Neuronal stem cell (in vitro differentiated cells): ENCODE measurements at regions not wholly inside any gene's neighbourhood (a gene's known extent, or its start where the extent isn't known, plus 50 kb on each side); places are given as distances from the start of the nearest gene placed in this dataset.
A peak's percentile ranks its signal among the peaks of the same experiment; 100 is the strongest.

Experiments
- DNase-seq: peaks from one replicate; pipeline ENCODE4 v3.0.0-alpha.2; 2013; ENCODE audit warnings: low spot score
- H2AFZ ChIP-seq: one replicate; pipeline ENCODE4 v1.6.1; 2013; ENCODE audit warnings: mild to moderate bottlenecking, low read length, inconsistent platforms
- H2AK5ac ChIP-seq: 2 replicates; pipeline ENCODE4 v1.6.1; 2013; ENCODE audit warnings: low read depth, mild to moderate bottlenecking, inconsistent platforms, low read length, moderate library complexity, mixed read lengths
- H2BK120ac ChIP-seq: 2 replicates; pipeline ENCODE4 v1.6.1; 2013; ENCODE audit warnings: low read depth, mild to moderate bottlenecking, inconsistent platforms, low read length, moderate library complexity, mixed read lengths
- H2BK12ac ChIP-seq: one replicate; pipeline ENCODE4 v1.6.1; 2013; ENCODE audit warnings: low read length, inconsistent platforms
- H2BK15ac ChIP-seq: 2 replicates; pipeline ENCODE4 v1.6.1; 2013; ENCODE audit warnings: mild to moderate bottlenecking, low read length, inconsistent platforms, mixed read lengths
- H2BK5ac ChIP-seq: one replicate; pipeline ENCODE4 v1.6.1; 2013; ENCODE audit warnings: inconsistent platforms, mild to moderate bottlenecking, low read length, moderate library complexity
- H3K14ac ChIP-seq: one replicate; pipeline ENCODE4 v1.6.1; 2013; ENCODE audit warnings: low read length, inconsistent platforms
- H3K18ac ChIP-seq: 2 replicates; pipeline ENCODE4 v1.6.1; 2013; ENCODE audit warnings: low read length, inconsistent platforms
- H3K23ac ChIP-seq: 2 replicates; pipeline ENCODE4 v1.6.1; 2013; ENCODE audit warnings: low read depth, mild to moderate bottlenecking, mixed read lengths, low read length, inconsistent platforms; ENCODE audit not compliant: poor library complexity
- H3K27ac ChIP-seq: replicated peaks from 3 replicates; pipeline ENCODE4 v1.5.1; 2013; ENCODE audit warnings: low read length, inconsistent platforms
- H3K27me3 ChIP-seq, 3 experiments: 2 replicates each; pipeline ENCODE4 v1.6.1; 2013; ENCODE audit warnings: low read length in 3 of 3, mild to moderate bottlenecking in 2 of 3, inconsistent platforms in 1 of 3, low read depth in 1 of 3, mixed read lengths in 1 of 3, moderate library complexity in 1 of 3; ENCODE audit not compliant: control insufficient read depth in 3 of 3, insufficient read depth in 3 of 3
- H3K36me3 ChIP-seq, 2 donors: replicated peaks in 1 of 2; 2 replicates each; pipeline ENCODE4 v1.6.1; 2013; ENCODE audit warnings: low read length in 2 of 2; ENCODE audit not compliant: control insufficient read depth in 2 of 2, insufficient read depth in 2 of 2
- H3K4ac ChIP-seq: 2 replicates; pipeline ENCODE4 v1.6.1; 2013; ENCODE audit warnings: inconsistent platforms, mild to moderate bottlenecking, low read length, moderate library complexity
- H3K4me1 ChIP-seq, 2 donors: 1 replicate in 1 of 2; 2 replicates in 1 of 2; pipeline ENCODE4 v1.6.1; 2013; ENCODE audit warnings: low read length in 2 of 2, low read depth in 1 of 2; ENCODE audit not compliant: control insufficient read depth in 2 of 2, insufficient read depth in 1 of 2
- H3K4me2 ChIP-seq: one replicate; pipeline ENCODE4 v1.6.1; 2013; ENCODE audit warnings: mild to moderate bottlenecking, low read length, inconsistent platforms; ENCODE audit not compliant: insufficient read depth, poor library complexity, severe bottlenecking
- H3K4me3 ChIP-seq, 2 donors: 2 replicates each; pipeline ENCODE4 v1.5.1; 2013; ENCODE audit warnings: low read length in 2 of 2, mild to moderate bottlenecking in 2 of 2, inconsistent platforms in 1 of 2, moderate library complexity in 1 of 2
- H3K79me1 ChIP-seq: one replicate; pipeline ENCODE4 v1.6.1; 2013; ENCODE audit warnings: low read depth, mild to moderate bottlenecking, inconsistent platforms, low read length, moderate library complexity
- H3K9ac ChIP-seq: one replicate; pipeline ENCODE4 v1.6.1; 2013; ENCODE audit warnings: mild to moderate bottlenecking, low read depth, low read length, inconsistent platforms; ENCODE audit not compliant: poor library complexity
- H3K9me3 ChIP-seq, 2 donors: replicated peaks in 1 of 2; 2 replicates each; pipeline versions ENCODE3 to v1.6.1; 2013; ENCODE audit warnings: low read length in 2 of 2, mild to moderate bottlenecking in 2 of 2, inconsistent platforms in 1 of 2, low read depth in 1 of 2, mixed read lengths in 1 of 2, moderate library complexity in 1 of 2; ENCODE audit not compliant: control insufficient read depth in 2 of 2, insufficient read depth in 1 of 2
- H4K8ac ChIP-seq: one replicate; pipeline ENCODE4 v1.6.1; 2013; ENCODE audit warnings: low read depth, mild to moderate bottlenecking, inconsistent platforms, low read length, moderate library complexity
- H4K91ac ChIP-seq: one replicate; pipeline ENCODE4 v1.6.1; 2013; ENCODE audit warnings: low read length, low read depth, mild to moderate bottlenecking, inconsistent platforms; ENCODE audit not compliant: poor library complexity
- WGBS, 2 donors: extraction: QIAGEN DNeasy Blood & Tissue Kit; methylation state at CpG; one replicate each; pipeline ENCODE4 v1.1.7; 2013; ENCODE audit warnings: missing lambda C conversion rate in 2 of 2, mixed read lengths in 1 of 2; ENCODE audit not compliant: insufficient read length in 2 of 2, insufficient replicate concordance in 1 of 2; ENCODE audit errors: extremely low coverage in 2 of 2; 5-methylcytosine and 5-hydroxymethylcytosine counted together

- no peak overlapping the region for H2AK5ac ChIP-seq
- H2BK120ac ChIP-seq, result no peak overlapping the region
- H3K9me3 ChIP-seq, result peaks cover 2 to 4% of the 10 kb centered on the region in 2 donors
- H4K8ac ChIP-seq, result no peak overlapping the region
- no CpG with 5 or more reads among the region's 3 CpGs for WGBS, 2 donors
- H3K4ac ChIP-seq, result no peak overlapping the region
- no peak overlapping the region for H3K9ac ChIP-seq
- H3K36me3 ChIP-seq, result no peaks in the 10 kb centered on the region
- H3K4me3 ChIP-seq, result no peak overlapping the region
- no peak overlapping the region for H3K23ac ChIP-seq
- H3K27ac ChIP-seq, result no peak overlapping the region
- H2AFZ ChIP-seq, result no peak overlapping the region
- no peak overlapping the region for H3K4me2 ChIP-seq
- no peak overlapping the region for H2BK5ac ChIP-seq
- H4K91ac ChIP-seq, result no peak overlapping the region
- no peaks in the 10 kb centered on the region for H3K79me1 ChIP-seq
- no peak overlapping the region for H3K14ac ChIP-seq
- no peak overlapping the region for H2BK15ac ChIP-seq
- no peaks in the 10 kb centered on the region for H3K27me3 ChIP-seq
- H2BK12ac ChIP-seq, result no peak overlapping the region
- no peak overlapping the region for H3K18ac ChIP-seq
- DNase-seq, result no peak
- H3K4me1 ChIP-seq, result peaks cover 2 to 9% of the 10 kb centered on the region in 2 donors
These were observed 204.8 kb upstream of the KCNG1 start for GRCh38 chr20:51227744-51228143.

DNA sequence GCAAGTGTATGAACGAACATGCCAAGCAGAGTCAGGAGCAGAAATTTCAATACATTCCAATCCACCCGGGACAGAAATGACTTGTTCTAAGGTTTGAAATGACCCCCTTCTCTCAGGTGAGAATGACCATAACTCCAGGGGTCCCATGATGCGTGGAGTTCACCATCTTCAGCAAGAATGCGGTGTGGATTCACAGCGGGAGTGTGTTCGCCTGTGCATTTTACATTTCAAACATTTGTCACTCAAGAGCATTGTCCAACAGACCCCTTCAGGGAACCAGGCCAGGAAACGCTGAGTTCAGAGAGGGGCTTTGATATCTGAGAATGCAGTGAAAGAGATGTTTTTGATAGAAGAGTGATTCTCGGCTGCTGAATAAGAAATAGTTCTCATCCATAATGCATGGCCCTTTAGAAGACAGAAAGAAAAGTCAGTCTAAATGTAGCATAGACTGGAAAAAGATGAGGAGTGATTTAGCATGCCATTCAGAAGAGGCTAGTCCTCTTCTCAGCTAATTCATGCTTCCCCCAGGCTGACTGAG, 200.3 kb upstream of the KCNG1 start:
- H3K9me3 ChIP-seq, result peaks cover 3 to 4% of the 10 kb centered on the region in 2 donors

GRCh38 chr20:51221791-51222408, 199.0 kb upstream of the KCNG1 start:
- no peak overlapping the region for H3K4me2 ChIP-seq
- DNase-seq, result no peak
- peak overlapping the region; percentile 38 for H3K23ac ChIP-seq
- peak overlapping the region; percentile 37 for H2AFZ ChIP-seq
- H3K79me1 ChIP-seq, result no peaks in the 10 kb centered on the region
- no peak overlapping the region for H3K14ac ChIP-seq
- H3K4me1 ChIP-seq, result peaks cover 9 to 10% of the 10 kb centered on the region in 2 donors
- no peaks in the 10 kb centered on the region for H3K36me3 ChIP-seq
- no peak overlapping the region for H3K9ac ChIP-seq
- H4K91ac ChIP-seq, result no peak overlapping the region
- WGBS, 2 donors, result no CpG with 5 or more reads among the region's 15 CpGs
- H2BK12ac ChIP-seq, result no peak overlapping the region
- H3K4ac ChIP-seq, result no peak overlapping the region
- no peak overlapping the region for H3K27ac ChIP-seq
- H2AK5ac ChIP-seq, result no peak overlapping the region
- peak overlapping the region; percentile 32 for H3K18ac ChIP-seq
- no peak overlapping the region for H2BK120ac ChIP-seq
- H3K4me3 ChIP-seq, result no peak overlapping the region
- H2BK15ac ChIP-seq, result peak overlapping the region; percentile 2
- no peaks in the 10 kb centered on the region for H3K27me3 ChIP-seq
- no peak overlapping the region for H2BK5ac ChIP-seq
- H4K8ac ChIP-seq, result no peak overlapping the region
- peaks cover 5 to 11% of the 10 kb centered on the region in 2 donors for H3K9me3 ChIP-seq

More for the DNA sequence above, 200.3 kb upstream of the KCNG1 start:
- DNase-seq, result no peak
- H3K36me3 ChIP-seq, result no peaks in the 10 kb centered on the region
- no peak overlapping the region for H3K14ac ChIP-seq
- H3K4me2 ChIP-seq, result no peak overlapping the region
- no peak overlapping the region for H3K4ac ChIP-seq
- H3K9ac ChIP-seq, result no peak overlapping the region
- no peak overlapping the region for H4K8ac ChIP-seq
- H3K79me1 ChIP-seq, result no peaks in the 10 kb centered on the region
- H2BK120ac ChIP-seq, result no peak overlapping the region
- H2AFZ ChIP-seq, result peak overlapping the region; percentile 21
- H3K18ac ChIP-seq, result no peak overlapping the region
- WGBS, 2 donors, result no CpG with 5 or more reads among the region's 8 CpGs
- no peak overlapping the region for H4K91ac ChIP-seq
- H3K4me3 ChIP-seq, result no peak overlapping the region
- H2BK15ac ChIP-seq, result no peak overlapping the region
- H3K27me3 ChIP-seq, result no peaks in the 10 kb centered on the region
- H3K27ac ChIP-seq, result no peak overlapping the region
- H2BK5ac ChIP-seq, result no peak overlapping the region
- no peak overlapping the region for H3K23ac ChIP-seq
- H2AK5ac ChIP-seq, result no peak overlapping the region
- no peak overlapping the region for H2BK12ac ChIP-seq
- H3K4me1 ChIP-seq, result peaks cover 9 to 10% of the 10 kb centered on the region in 2 donors

DNA sequence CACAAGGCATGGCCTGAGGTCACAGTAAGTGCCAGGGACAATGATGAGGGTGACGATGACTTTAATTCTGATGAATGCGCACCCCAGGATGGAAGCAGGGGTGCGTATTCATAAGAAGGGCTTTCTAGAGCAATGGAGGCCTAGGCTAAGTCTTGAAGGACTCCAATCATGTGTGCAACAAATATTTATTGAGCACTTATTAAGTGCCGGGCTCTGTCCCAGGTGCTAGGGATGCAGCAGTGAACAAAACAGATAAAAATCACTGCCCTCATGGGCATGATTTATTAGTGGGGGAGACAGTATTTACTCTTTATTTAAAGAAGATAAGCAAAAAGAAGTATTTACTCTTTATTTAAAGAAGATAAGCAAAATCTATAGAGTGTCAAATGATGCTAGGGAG, 198.2 kb upstream of the KCNG1 start:
- H3K23ac ChIP-seq, result no peak overlapping the region
- no peak overlapping the region for H2BK5ac ChIP-seq
- no peak overlapping the region for H2AFZ ChIP-seq
- H3K18ac ChIP-seq, result no peak overlapping the region
- H3K4me2 ChIP-seq, result no peak overlapping the region
- H4K8ac ChIP-seq, result no peak overlapping the region
- no peak overlapping the region for H3K4me3 ChIP-seq
- H3K14ac ChIP-seq, result no peak overlapping the region
- no peak overlapping the region for H3K9ac ChIP-seq
- H3K9me3 ChIP-seq, result peaks cover 8 to 11% of the 10 kb centered on the region in 2 donors
- WGBS, 2 donors, result no CpG with 5 or more reads among the region's 4 CpGs
- H3K79me1 ChIP-seq, result no peaks in the 10 kb centered on the region
- peaks cover 9 to 10% of the 10 kb centered on the region in 2 donors for H3K4me1 ChIP-seq
- H3K27ac ChIP-seq, result no peak overlapping the region
- H4K91ac ChIP-seq, result no peak overlapping the region
- DNase-seq, result no peak
- no peak overlapping the region for H2BK120ac ChIP-seq
- H3K27me3 ChIP-seq, result no peaks in the 10 kb centered on the region
- H3K36me3 ChIP-seq, result no peaks in the 10 kb centered on the region
- H2AK5ac ChIP-seq, result no peak overlapping the region
- no peak overlapping the region for H3K4ac ChIP-seq
- no peak overlapping the region for H2BK12ac ChIP-seq
- no peak overlapping the region for H2BK15ac ChIP-seq
